Activated CD4-positive, alpha-beta T cell treated with anti-CD3 and anti-CD28 coated beads for 36 hours (primary cell): ENCODE measurements at regions not wholly inside any gene's neighbourhood (a gene's known extent, or its start where the extent isn't known, plus 50 kb on each side); places are given as distances from the start of the nearest gene placed in this dataset.

Experiments used
- ATAC-seq: fragments of 200-7000 bp; cut with Tn5 transposase; one replicate; pipeline ENCODE4 v1.10.0; 2021; ENCODE audit warnings: mild to moderate bottlenecking, moderate library complexity
- CTCF ChIA-PET: fragments of 350-600 bp; sonication (Branson Sonifier 250); formaldehyde crosslinking; loops from one replicate; lab custom pipeline; 2021; ENCODE audit warnings: antibody characterized with exemption; lab: Charles Lee
- POLR2A ChIA-PET: fragments of 350-600 bp; sonication (Branson Sonifier 250); formaldehyde crosslinking; loops from one replicate; lab custom pipeline; 2021; ENCODE audit warnings: antibody characterized with exemption, inconsistent platforms; lab: Charles Lee
- DNase-seq: peaks from one replicate; pipeline ENCODE4 v3.0.0-alpha.2; 2020
- H3K27ac Mint-ChIP-seq: one replicate; pipeline ENCODE4 v1.8.0; 2021; ENCODE audit warnings: mixed read lengths
- H3K27me3 Mint-ChIP-seq: one replicate; pipeline ENCODE4 v1.8.0; 2021; ENCODE audit warnings: mixed read lengths
- H3K36me3 Mint-ChIP-seq: one replicate; pipeline ENCODE4 v1.8.0; 2021; ENCODE audit warnings: low read depth, mixed read lengths
- H3K4me1 Mint-ChIP-seq: one replicate; pipeline ENCODE4 v1.8.0; 2021; ENCODE audit warnings: mixed read lengths
- H3K4me3 Mint-ChIP-seq: one replicate; pipeline ENCODE4 v1.8.0; 2021; ENCODE audit warnings: mild to moderate bottlenecking, moderate library complexity, mixed read lengths
- H3K9me3 Mint-ChIP-seq: one replicate; pipeline ENCODE4 v1.8.0; 2021; ENCODE audit warnings: low read depth, mixed read lengths
- intact Hi-C, 2 experiments: fragments of 100-400 bp; cut with DNase I in 1 of 2; cut with micrococcal nuclease in 1 of 2; formaldehyde crosslinking; loops; one replicate each; pipeline versions ENCODE4 v1.14.2 to v1.15.1; 2022 to 2024; cut with DNase I, micrococcal nuclease

GRCh38 chr15:56307180-56307579 is 58.0 kb upstream of the TEX9 start:
- intact Hi-C loops = no loop called here
- Mint-ChIP-seq H3K36me3 (peaks cover 2% of the 10 kb centered on the region), H3K27ac (no peak overlapping the region), H3K9me3 (peaks cover 17% of the 10 kb centered on the region), H3K4me3 (no peak overlapping the region), H3K27me3 (no peaks in the 10 kb centered on the region), H3K4me1 (no peaks in the 10 kb centered on the region)
- ATAC-seq (no peak), DNase-seq (no peak)
- POLR2A ChIA-PET = no interaction called here
- CTCF ChIA-PET = interaction anchor here (0.9 kb wide), 1 partner anchor 11 kb away, joined by 3 read pairs; no protein-coding TSS in a partner anchor

GRCh38 chr15:56298723-56299122 is 55.0 kb upstream of the RFX7 start:
- POLR2A ChIA-PET = no interaction called here
- CTCF ChIA-PET = no interaction called here
- Mint-ChIP-seq H3K4me1 (no peaks in the 10 kb centered on the region), H3K9me3 (peaks cover 21% of the 10 kb centered on the region), H3K27me3 (no peaks in the 10 kb centered on the region), H3K27ac (no peak overlapping the region), H3K4me3 (no peak overlapping the region), H3K36me3 (no peaks in the 10 kb centered on the region)
- intact Hi-C loops = no loop called here
- no peak for DNase-seq
- no peak for ATAC-seq

- H3K36me3 Mint-ChIP-seq = no peaks in the 10 kb centered on the region
- intact Hi-C loops = no loop called here
- POLR2A ChIA-PET = no interaction called here
- H3K9me3 Mint-ChIP-seq = peaks cover 2% of the 10 kb centered on the region
- no peak overlapping the region for H3K27ac Mint-ChIP-seq
- ATAC-seq = no peak
- no peak for DNase-seq
- H3K4me1 Mint-ChIP-seq = no peaks in the 10 kb centered on the region
- H3K27me3 Mint-ChIP-seq = no peaks in the 10 kb centered on the region
- H3K4me3 Mint-ChIP-seq = no peak overlapping the region
- CTCF ChIA-PET = interaction anchor here (1.1 to 1.2 kb wide), 2 partner anchors 12 to 154 kb away, joined by 3 read pairs; no protein-coding TSS in a partner anchor
Observed at GRCh38 chr15:56295433-56295832, 51.8 kb upstream of the RFX7 start.

- Mint-ChIP-seq H3K4me3 (no peak overlapping the region), H3K27ac (no peak overlapping the region), H3K4me1 (no peaks in the 10 kb centered on the region), H3K9me3 (peaks cover 2% of the 10 kb centered on the region), H3K27me3 (no peaks in the 10 kb centered on the region), H3K36me3 (no peaks in the 10 kb centered on the region)
- ChIA-PET POLR2A (no interaction called here), CTCF (no interaction called here)
- intact Hi-C loops = no loop called here
- ATAC-seq = no peak
- DNase-seq = no peak
Observed at GRCh38 chr15:56293495-56294292, 50.0 kb upstream of the RFX7 start.
